Urinary bladder (tissue), 3 donors: ENCODE measurements at regions not wholly inside any gene's neighbourhood (a gene's known extent, or its start where the extent isn't known, plus 50 kb on each side); places are given as distances from the start of the nearest gene placed in this dataset.

ENCODE experiments used
- DNase-seq: peaks from one replicate; pipeline ENCODE4 v3.0.0-alpha.2; 2015; ENCODE audit errors: extremely low spot score
- H3K27ac ChIP-seq: one replicate; pipeline ENCODE4 v1.5.1; 2013; ENCODE audit warnings: low read depth, mild to moderate bottlenecking, moderate library complexity
- H3K36me3 ChIP-seq: one replicate; pipeline ENCODE4 v1.6.1; 2013; ENCODE audit warnings: mild to moderate bottlenecking, moderate library complexity; ENCODE audit not compliant: insufficient read depth
- H3K4me1 ChIP-seq: one replicate; pipeline ENCODE4 v1.6.1; 2013; ENCODE audit warnings: mild to moderate bottlenecking, moderate library complexity; ENCODE audit not compliant: insufficient read depth
- H3K4me3 ChIP-seq: one replicate; pipeline ENCODE4 v1.5.1; 2013; ENCODE audit warnings: low read depth, low read length
- WGBS: extraction: QIAGEN DNeasy Blood & Tissue Kit; methylation state at CpG from one replicate; pipeline ENCODE4 v1.1.7; 2013; 5-methylcytosine and 5-hydroxymethylcytosine counted together
- donor health status: healthy with polysubstance abuse.
- donor health status: healthy.

- no peaks in the 10 kb centered on the region for H3K4me1 ChIP-seq
- H3K4me3 ChIP-seq: no peak overlapping the region
- DNase-seq: no peak
- no peak overlapping the region for H3K27ac ChIP-seq
- H3K36me3 ChIP-seq: no peaks in the 10 kb centered on the region
- WGBS: 96% methylated on average over 2 of the region's 2 CpGs
Measured at GRCh38 chr1:80924290-80924689, 876.4 kb upstream of the ADGRL2 start.

DNA sequence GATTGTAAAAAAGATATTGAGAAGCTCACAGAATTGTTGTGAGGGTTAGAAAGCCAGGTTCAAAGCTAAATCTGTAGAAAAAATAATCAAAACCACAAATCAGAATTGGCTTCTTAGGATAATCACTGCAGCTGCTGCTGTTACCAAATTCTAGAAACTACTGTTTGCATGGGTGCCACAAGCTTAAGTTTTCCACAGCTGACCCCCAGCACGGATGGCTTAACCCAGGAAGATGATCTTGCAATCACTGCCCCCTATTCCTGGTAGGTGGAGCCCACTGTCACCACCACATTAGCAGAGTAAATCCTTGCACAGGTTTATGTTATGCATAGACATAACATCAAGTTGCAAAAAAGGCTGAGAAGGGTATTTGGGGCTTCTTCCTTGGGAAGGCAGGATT, 877.8 kb upstream of the ADGRL2 start:
- 74% methylated on average over 1 of the region's 1 CpG for WGBS
- H3K36me3 ChIP-seq: no peaks in the 10 kb centered on the region
- H3K27ac ChIP-seq: no peak overlapping the region
- no peak for DNase-seq
- no peaks in the 10 kb centered on the region for H3K4me1 ChIP-seq
- no peak overlapping the region for H3K4me3 ChIP-seq

- Histone ChIP-seq H3K4me1 (no peaks in the 10 kb centered on the region), H3K36me3 (no peaks in the 10 kb centered on the region), H3K27ac (no peak overlapping the region), H3K4me3 (no peak overlapping the region)
- DNase-seq: no peak
- 92% methylated on average over 6 of the region's 6 CpGs for WGBS
Measured at GRCh38 chr1:80919426-80919825, 881.3 kb upstream of the ADGRL2 start.

DNA sequence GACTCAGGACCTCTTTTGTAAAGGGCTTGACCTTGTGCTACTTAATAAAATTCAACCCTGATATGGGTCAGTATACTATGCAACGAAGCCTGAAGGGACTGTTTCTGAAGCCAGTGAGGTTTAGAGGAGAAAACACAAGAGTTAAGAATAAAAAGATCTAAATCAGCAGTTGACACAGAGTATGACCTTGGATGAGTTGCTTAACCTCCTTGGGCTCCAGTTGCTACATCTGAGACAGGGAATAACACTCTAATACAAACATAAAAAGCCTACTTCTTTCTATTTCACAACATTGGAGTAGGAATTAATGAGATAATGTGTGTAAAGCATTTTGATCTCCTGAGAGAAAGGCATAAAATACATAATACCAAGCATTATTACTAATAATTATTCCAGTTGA, 882.4 kb upstream of the ADGRL2 start:
- Histone ChIP-seq H3K4me1 (no peaks in the 10 kb centered on the region), H3K4me3 (no peak overlapping the region), H3K36me3 (no peaks in the 10 kb centered on the region), H3K27ac (no peak overlapping the region)
- WGBS: 1% methylated on average over 1 of the region's 1 CpG
- DNase-seq: no peak

GRCh38 chr1:80917826-80918225, 882.9 kb upstream of the ADGRL2 start:
- H3K4me3 ChIP-seq: no peak overlapping the region
- no peak for DNase-seq
- H3K36me3 ChIP-seq: no peaks in the 10 kb centered on the region
- WGBS: 61% methylated on average over 2 of the region's 2 CpGs
- no peaks in the 10 kb centered on the region for H3K4me1 ChIP-seq
- no peak overlapping the region for H3K27ac ChIP-seq

DNA sequence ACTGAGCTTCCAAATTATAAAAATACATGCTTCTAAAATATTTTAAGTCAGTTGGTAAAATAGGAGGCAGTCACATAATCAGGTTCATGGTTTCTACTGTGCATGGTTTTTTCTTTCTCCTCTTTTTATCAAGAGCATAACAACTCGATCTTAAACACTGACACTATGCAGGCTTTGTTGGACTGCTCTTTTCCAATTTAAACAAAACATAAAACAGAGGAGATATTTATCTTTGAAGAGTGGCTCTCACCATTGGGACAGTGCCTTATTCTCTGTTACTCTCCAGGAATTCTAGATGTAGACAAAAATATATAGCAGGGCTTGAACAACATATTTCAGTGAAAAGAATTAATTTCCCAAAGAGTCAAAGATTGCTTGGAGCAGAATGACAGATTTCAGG, 883.5 kb upstream of the ADGRL2 start:
- Histone ChIP-seq H3K27ac (no peak overlapping the region), H3K36me3 (no peaks in the 10 kb centered on the region), H3K4me3 (no peak overlapping the region), H3K4me1 (no peaks in the 10 kb centered on the region)
- 22% methylated on average over 1 of the region's 1 CpG for WGBS
- no peak for DNase-seq

DNA sequence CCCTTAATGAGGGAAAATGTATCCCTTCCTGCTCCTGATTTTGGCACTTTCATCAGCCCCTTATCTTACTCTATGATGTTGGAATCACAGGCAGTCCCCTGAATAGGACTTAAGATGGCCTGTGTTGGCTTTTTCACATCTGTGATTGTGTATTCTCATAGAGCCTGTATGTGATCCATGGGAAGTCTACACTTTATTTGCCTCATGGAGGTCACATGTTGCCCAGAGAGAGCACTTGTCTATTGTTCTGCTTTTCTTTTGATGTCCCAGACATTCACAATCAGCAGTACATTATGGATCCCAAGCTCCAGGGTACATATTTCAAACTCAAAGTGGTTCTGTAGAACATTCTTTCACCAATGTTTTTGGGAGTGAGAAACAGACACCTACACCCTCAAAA, 885.2 kb upstream of the ADGRL2 start:
- H3K27ac ChIP-seq: no peak overlapping the region
- H3K4me1 ChIP-seq: no peaks in the 10 kb centered on the region
- H3K36me3 ChIP-seq: no peaks in the 10 kb centered on the region
- no peak overlapping the region for H3K4me3 ChIP-seq
- DNase-seq: no peak

GRCh38 chr1:80910426-80910825, 890.3 kb upstream of the ADGRL2 start:
- 90% methylated on average over 2 of the region's 2 CpGs for WGBS
- H3K4me1 ChIP-seq: no peaks in the 10 kb centered on the region

GRCh38 chr1:80909172-80909784, 891.5 kb upstream of the ADGRL2 start:
- Histone ChIP-seq H3K4me3 (no peak overlapping the region), H3K4me1 (no peaks in the 10 kb centered on the region), H3K27ac (no peak overlapping the region), H3K36me3 (no peaks in the 10 kb centered on the region)
- 69% methylated on average over 5 of the region's 5 CpGs for WGBS
- no peak for DNase-seq

More at GRCh38 chr1:80910426-80910825, 890.3 kb upstream of the ADGRL2 start:
- no peak overlapping the region for H3K27ac ChIP-seq
- no peaks in the 10 kb centered on the region for H3K36me3 ChIP-seq
- DNase-seq: no peak
- no peak overlapping the region for H3K4me3 ChIP-seq

GRCh38 chr1:80896781-80897356, 903.9 kb upstream of the ADGRL2 start:
- 88% methylated on average over 3 of the region's 3 CpGs for WGBS
- H3K4me1 ChIP-seq: no peaks in the 10 kb centered on the region

DNA sequence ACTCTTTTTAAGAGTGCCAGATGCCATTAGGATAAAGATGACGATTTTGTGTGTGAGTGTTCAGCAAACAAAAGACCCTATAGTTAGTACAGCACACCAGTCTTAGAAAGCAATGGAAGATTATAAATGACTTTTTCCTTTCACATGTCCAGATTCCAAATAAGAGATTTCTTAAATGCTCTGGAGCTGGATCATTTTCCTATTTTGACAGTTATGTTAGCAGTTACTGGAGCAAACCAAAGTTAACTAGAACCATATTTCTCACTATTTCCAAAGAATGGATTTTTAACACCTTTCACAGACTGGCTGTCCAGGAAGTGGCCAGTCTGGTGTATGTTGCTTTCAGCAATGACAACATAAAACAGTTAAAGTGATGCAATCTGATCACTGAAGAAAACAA, 905.8 kb upstream of the ADGRL2 start:
- DNase-seq: no peak

More at GRCh38 chr1:80896781-80897356, 903.9 kb upstream of the ADGRL2 start:
- H3K36me3 ChIP-seq: no peaks in the 10 kb centered on the region
- no peak for DNase-seq
- no peak overlapping the region for H3K27ac ChIP-seq
- H3K4me3 ChIP-seq: no peak overlapping the region

DNA sequence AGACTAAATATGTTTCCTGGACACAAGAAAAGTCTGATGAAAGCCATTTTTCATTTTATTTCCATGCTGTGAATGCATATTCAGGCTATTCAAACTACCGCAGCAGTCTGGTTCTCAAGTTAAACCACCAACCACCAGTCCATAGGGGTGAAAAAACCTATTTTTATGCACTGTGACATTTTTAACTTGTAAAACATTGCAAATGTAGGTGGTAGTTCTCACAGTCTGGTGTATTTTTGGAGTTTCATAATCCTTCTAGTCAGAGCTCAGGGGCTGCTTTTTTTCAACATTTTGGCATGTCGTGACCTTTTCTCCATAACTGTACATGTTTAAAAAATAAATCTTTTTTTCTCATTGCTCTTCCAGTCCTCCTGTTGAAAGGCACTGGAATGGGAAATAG, 907.6 kb upstream of the ADGRL2 start:
- WGBS: 25% methylated on average over 2 of the region's 2 CpGs
- no peak for DNase-seq

More for the DNA sequence above, 905.8 kb upstream of the ADGRL2 start:
- Histone ChIP-seq H3K4me1 (no peaks in the 10 kb centered on the region), H3K4me3 (no peak overlapping the region), H3K36me3 (no peaks in the 10 kb centered on the region), H3K27ac (no peak overlapping the region)
- WGBS: 73% methylated on average over 1 of the region's 1 CpG

GRCh38 chr1:80892539-80892938, 908.2 kb upstream of the ADGRL2 start:
- no peak overlapping the region for H3K4me3 ChIP-seq
- no peaks in the 10 kb centered on the region for H3K4me1 ChIP-seq
- no peak for DNase-seq
- no peaks in the 10 kb centered on the region for H3K36me3 ChIP-seq
- WGBS: 28% methylated on average over 4 of the region's 4 CpGs
- H3K27ac ChIP-seq: no peak overlapping the region

More for the DNA sequence above, 907.6 kb upstream of the ADGRL2 start:
- no peak overlapping the region for H3K27ac ChIP-seq
- no peaks in the 10 kb centered on the region for H3K36me3 ChIP-seq
- H3K4me1 ChIP-seq: no peaks in the 10 kb centered on the region
- no peak overlapping the region for H3K4me3 ChIP-seq

DNA sequence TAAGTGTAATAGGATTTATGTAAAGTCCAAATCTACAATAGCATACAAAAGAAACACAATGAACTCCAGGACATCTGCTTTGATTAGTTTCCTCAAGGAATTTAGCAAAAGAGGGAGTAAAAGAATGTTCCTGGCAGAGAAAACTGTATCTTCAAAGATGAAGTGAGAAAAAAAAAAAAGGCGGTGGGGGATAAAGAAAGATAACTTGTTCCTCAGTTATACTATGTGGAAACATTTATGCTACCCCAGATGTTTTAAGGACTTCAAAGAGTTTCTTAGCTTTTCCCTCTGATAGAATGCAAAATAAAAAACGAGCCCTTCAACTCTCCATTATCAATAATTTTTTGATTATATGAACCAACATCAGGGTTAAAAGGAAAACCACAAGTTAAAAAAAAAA, 908.9 kb upstream of the ADGRL2 start:
- 86% methylated on average over 2 of the region's 2 CpGs for WGBS
- Histone ChIP-seq H3K4me3 (no peak overlapping the region), H3K36me3 (no peaks in the 10 kb centered on the region), H3K4me1 (no peaks in the 10 kb centered on the region), H3K27ac (no peak overlapping the region)
- DNase-seq: no peak

GRCh38 chr1:80882553-80882952, 918.2 kb upstream of the ADGRL2 start:
- Histone ChIP-seq H3K4me3 (no peak overlapping the region), H3K4me1 (no peaks in the 10 kb centered on the region), H3K36me3 (no peaks in the 10 kb centered on the region), H3K27ac (no peak overlapping the region)
- 40% methylated on average over 3 of the region's 3 CpGs for WGBS
- DNase-seq: no peak
